ENCODE measurements at regions not wholly inside any gene's neighbourhood (a gene's known extent, or its start where the extent isn't known, plus 50 kb on each side); places are given as distances from the start of the nearest gene placed in this dataset.

DNA sequence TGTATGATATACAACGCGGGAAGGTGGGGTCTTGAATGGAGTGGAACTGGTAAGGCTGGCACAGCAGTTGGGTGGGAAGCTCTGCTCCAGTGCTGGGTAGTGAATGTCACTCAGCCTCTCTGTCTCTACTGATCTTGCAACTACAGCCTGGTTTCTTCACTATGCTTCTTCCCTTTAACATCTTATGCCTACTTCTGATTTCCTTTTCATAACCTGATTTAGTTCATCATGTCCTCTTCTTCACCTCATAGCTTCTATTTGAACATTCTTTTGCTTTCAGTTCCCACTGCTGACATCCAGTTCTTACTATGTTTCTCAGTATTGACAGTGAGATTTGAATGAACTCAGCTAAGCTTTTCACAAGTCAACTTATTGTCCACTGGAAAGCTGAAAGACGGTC, 286.2 kb downstream of the ARL6IP6 start:
- TF ChIP-seq CTCF (IDR thresholded peaks at IDR 0.05; ENCODE audit: poor library complexity) (no peak), EZH2 (IDR thresholded peaks at IDR 0.05; ENCODE audit: borderline replicate concordance) (no peak)
